ENCODE measurements at regions not wholly inside any gene's neighbourhood (a gene's known extent, or its start where the extent isn't known, plus 50 kb on each side); places are given as distances from the start of the nearest gene placed in this dataset.

- H3K27me3 ChIP-seq (ENCODE audit: low read depth, low read length), result no peaks in the 10 kb centered on the region
These were observed 953.0 kb downstream of the AMY1C start for GRCh38 chr1:104702731-104703130.

DNA sequence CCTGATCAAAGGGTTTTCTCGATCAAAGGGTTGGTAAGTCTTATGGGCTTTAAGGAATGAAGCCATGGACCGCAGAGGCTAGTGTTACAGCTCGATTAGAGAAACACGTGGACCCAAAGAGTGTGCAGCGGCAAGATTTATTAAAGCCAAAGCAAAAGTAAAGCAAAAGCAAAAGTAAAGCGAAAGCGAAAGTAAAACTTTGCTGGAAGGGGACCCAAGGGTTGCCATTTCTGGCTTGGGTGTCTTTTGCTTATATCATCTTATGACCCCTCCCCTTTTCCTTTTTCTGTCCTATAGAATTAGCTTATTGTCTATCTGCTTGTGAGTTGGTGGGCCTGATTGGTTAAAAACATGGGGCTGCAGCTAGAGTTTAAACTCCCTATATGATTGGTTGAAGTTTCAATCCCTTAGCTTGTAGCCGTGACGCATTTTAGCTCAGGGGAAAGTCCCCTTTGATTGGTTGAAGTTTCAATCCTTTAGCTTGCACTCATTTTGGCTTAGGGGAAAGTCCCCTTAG is 957.0 kb downstream of the AMY1C start:
- Histone ChIP-seq H3K27ac (ENCODE audit: low read length) (no peak overlapping the region), H3K4me3 (ENCODE audit: low read depth in 1 of 2, low read length in 2 of 2) (no peak overlapping the region), H3K9me3 (ENCODE audit: control insufficient read depth in 1 of 2, low read length in 2 of 2) (no peaks in the 10 kb centered on the region), H3K36me3 (ENCODE audit: control insufficient read depth in 1 of 2, insufficient read depth in 2 of 2, low read length in 2 of 2) (no peaks in the 10 kb centered on the region), H3K4me1 (ENCODE audit: control insufficient read depth in 1 of 2, insufficient read depth in 2 of 2, low read length in 2 of 2) (no peaks in the 10 kb centered on the region), H3K27me3 (ENCODE audit: low read depth, low read length) (no peaks in the 10 kb centered on the region)

More at GRCh38 chr1:104702731-104703130, 953.0 kb downstream of the AMY1C start:
- Histone ChIP-seq H3K4me1 (ENCODE audit: control insufficient read depth in 1 of 2, insufficient read depth in 2 of 2, low read length in 2 of 2) (no peaks in the 10 kb centered on the region), H3K4me3 (ENCODE audit: low read depth in 1 of 2, low read length in 2 of 2) (no peak overlapping the region), H3K9me3 (ENCODE audit: control insufficient read depth in 1 of 2, low read length in 2 of 2) (no peaks in the 10 kb centered on the region), H3K27ac (ENCODE audit: low read length) (no peak overlapping the region), H3K36me3 (ENCODE audit: control insufficient read depth in 1 of 2, insufficient read depth in 2 of 2, low read length in 2 of 2) (no peaks in the 10 kb centered on the region)

DNA sequence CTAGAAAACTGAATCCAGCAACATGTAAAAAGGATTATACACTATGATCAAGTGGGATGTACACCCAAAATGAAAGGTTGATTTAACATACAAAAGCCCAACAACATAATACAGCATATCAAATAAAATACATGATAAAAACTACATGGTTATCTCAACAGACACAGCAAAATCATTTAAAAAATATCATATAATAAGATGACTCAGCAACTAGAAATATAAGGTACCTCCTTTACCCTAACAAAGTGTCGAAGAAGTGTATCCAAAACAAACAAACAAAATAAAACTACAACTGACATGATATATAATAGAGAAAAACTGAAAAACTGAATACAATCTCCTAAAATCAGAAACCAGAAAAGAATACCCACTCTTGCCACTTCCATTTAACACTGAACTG is 969.1 kb downstream of the AMY1C start:
- Histone ChIP-seq H3K4me3 (ENCODE audit: low read depth in 1 of 2, low read length in 2 of 2) (no peak overlapping the region), H3K4me1 (ENCODE audit: control insufficient read depth in 1 of 2, insufficient read depth in 2 of 2, low read length in 2 of 2) (no peaks in the 10 kb centered on the region), H3K36me3 (ENCODE audit: control insufficient read depth in 1 of 2, insufficient read depth in 2 of 2, low read length in 2 of 2) (no peaks in the 10 kb centered on the region), H3K9me3 (ENCODE audit: control insufficient read depth in 1 of 2, low read length in 2 of 2) (peaks cover 0 to 3% of the 10 kb centered on the region in 2 donors), H3K27ac (ENCODE audit: low read length) (no peak overlapping the region), H3K27me3 (ENCODE audit: low read depth, low read length) (no peaks in the 10 kb centered on the region)

DNA sequence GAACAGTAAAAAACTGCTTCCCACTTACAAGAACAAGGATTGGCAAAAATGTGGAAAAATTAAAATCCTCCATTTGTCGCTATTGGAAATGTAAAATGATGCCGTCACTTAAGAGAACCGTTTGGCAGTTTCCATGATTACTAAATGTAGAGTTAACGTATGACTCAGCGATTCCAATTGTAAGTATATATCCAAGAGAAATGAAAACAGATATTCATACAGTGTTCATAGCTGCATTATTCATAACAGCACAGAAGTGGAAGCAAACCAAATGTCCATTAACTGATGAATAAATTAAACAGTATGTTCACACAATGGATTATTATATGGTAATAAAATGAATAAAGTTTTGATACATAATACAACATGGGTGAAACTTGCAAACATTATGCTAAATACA is 971.0 kb downstream of the AMY1C start:
- Histone ChIP-seq H3K27ac (ENCODE audit: low read length) (no peak overlapping the region), H3K9me3 (ENCODE audit: control insufficient read depth in 1 of 2, low read length in 2 of 2) (peaks cover 0 to 3% of the 10 kb centered on the region in 2 donors), H3K27me3 (ENCODE audit: low read depth, low read length) (no peaks in the 10 kb centered on the region), H3K36me3 (ENCODE audit: control insufficient read depth in 1 of 2, insufficient read depth in 2 of 2, low read length in 2 of 2) (no peaks in the 10 kb centered on the region), H3K4me3 (ENCODE audit: low read depth in 1 of 2, low read length in 2 of 2) (no peak overlapping the region), H3K4me1 (ENCODE audit: control insufficient read depth in 1 of 2, insufficient read depth in 2 of 2, low read length in 2 of 2) (no peaks in the 10 kb centered on the region)

- Histone ChIP-seq H3K4me1 (ENCODE audit: control insufficient read depth in 1 of 2, insufficient read depth in 2 of 2, low read length in 2 of 2) (no peaks in the 10 kb centered on the region), H3K9me3 (ENCODE audit: control insufficient read depth in 1 of 2, low read length in 2 of 2) (peaks cover 0 to 3% of the 10 kb centered on the region in 2 donors), H3K27me3 (ENCODE audit: low read depth, low read length) (no peaks in the 10 kb centered on the region), H3K4me3 (ENCODE audit: low read depth in 1 of 2, low read length in 2 of 2) (no peak overlapping the region), H3K36me3 (ENCODE audit: control insufficient read depth in 1 of 2, insufficient read depth in 2 of 2, low read length in 2 of 2) (no peaks in the 10 kb centered on the region), H3K27ac (ENCODE audit: low read length) (no peak overlapping the region)
These were observed 977.2 kb downstream of the AMY1C start for GRCh38 chr1:104726917-104727316.

GRCh38 chr1:104733866-104734265 is 984.2 kb downstream of the AMY1C start:
- no peaks in the 10 kb centered on the region for H3K27me3 ChIP-seq (ENCODE audit: low read depth, low read length)
- no peaks in the 10 kb centered on the region for H3K36me3 ChIP-seq (ENCODE audit: control insufficient read depth in 1 of 2, insufficient read depth in 2 of 2, low read length in 2 of 2)
- H3K4me3 ChIP-seq (ENCODE audit: low read depth in 1 of 2, low read length in 2 of 2), result no peak overlapping the region
- H3K9me3 ChIP-seq (ENCODE audit: control insufficient read depth in 1 of 2, low read length in 2 of 2), result no peaks in the 10 kb centered on the region
- no peak overlapping the region for H3K27ac ChIP-seq (ENCODE audit: low read length)
- no peaks in the 10 kb centered on the region for H3K4me1 ChIP-seq (ENCODE audit: control insufficient read depth in 1 of 2, insufficient read depth in 2 of 2, low read length in 2 of 2)

DNA sequence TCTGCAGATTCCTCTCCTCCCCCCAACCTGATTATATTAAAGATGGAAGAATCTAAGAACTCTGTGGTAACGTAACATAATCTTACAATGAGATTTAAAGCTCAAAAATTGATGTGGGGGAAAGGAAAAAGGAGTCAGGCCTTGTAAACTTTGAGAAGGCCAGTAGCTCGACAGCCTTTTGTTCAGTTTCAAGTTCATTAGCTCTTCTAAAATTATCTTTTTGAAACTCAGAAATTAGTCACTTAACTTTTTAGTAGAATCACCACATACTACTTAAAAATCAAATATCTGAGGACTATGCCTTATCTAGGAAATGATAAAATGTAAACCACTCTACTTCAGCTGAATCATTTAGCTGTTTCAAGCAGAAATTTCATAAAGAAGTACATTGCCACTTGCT is 996.2 kb downstream of the AMY1C start:
- Histone ChIP-seq H3K27me3 (ENCODE audit: low read depth, low read length) (no peaks in the 10 kb centered on the region), H3K4me1 (ENCODE audit: control insufficient read depth in 1 of 2, insufficient read depth in 2 of 2, low read length in 2 of 2) (no peaks in the 10 kb centered on the region), H3K4me3 (ENCODE audit: low read depth in 1 of 2, low read length in 2 of 2) (no peak overlapping the region), H3K27ac (ENCODE audit: low read length) (no peak overlapping the region), H3K9me3 (ENCODE audit: control insufficient read depth in 1 of 2, low read length in 2 of 2) (no peaks in the 10 kb centered on the region), H3K36me3 (ENCODE audit: control insufficient read depth in 1 of 2, insufficient read depth in 2 of 2, low read length in 2 of 2) (no peaks in the 10 kb centered on the region)

DNA sequence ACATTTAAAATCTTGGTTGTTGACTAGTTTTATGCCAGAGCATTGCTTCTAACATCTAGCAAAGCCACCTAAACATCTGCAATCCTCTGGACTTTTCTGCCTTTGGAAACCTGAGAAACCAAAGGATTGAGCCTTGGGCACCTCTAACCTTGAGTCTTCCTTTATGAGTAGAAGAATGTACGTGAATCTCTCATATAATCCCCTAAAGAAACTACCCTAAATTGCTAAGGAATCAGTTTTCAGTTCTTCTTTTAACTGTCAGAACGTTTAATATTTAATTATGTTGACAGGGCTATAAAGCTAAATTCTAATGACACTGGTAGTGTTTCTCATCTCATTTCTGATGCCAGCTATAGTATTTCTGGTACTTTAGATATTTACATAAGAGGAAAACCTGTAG is 997.3 kb downstream of the AMY1C start:
- Histone ChIP-seq H3K4me3 (ENCODE audit: low read depth in 1 of 2, low read length in 2 of 2) (no peak overlapping the region), H3K36me3 (ENCODE audit: control insufficient read depth in 1 of 2, insufficient read depth in 2 of 2, low read length in 2 of 2) (no peaks in the 10 kb centered on the region), H3K27me3 (ENCODE audit: low read depth, low read length) (no peaks in the 10 kb centered on the region), H3K27ac (ENCODE audit: low read length) (no peak overlapping the region), H3K4me1 (ENCODE audit: control insufficient read depth in 1 of 2, insufficient read depth in 2 of 2, low read length in 2 of 2) (no peaks in the 10 kb centered on the region), H3K9me3 (ENCODE audit: control insufficient read depth in 1 of 2, low read length in 2 of 2) (no peaks in the 10 kb centered on the region)

DNA sequence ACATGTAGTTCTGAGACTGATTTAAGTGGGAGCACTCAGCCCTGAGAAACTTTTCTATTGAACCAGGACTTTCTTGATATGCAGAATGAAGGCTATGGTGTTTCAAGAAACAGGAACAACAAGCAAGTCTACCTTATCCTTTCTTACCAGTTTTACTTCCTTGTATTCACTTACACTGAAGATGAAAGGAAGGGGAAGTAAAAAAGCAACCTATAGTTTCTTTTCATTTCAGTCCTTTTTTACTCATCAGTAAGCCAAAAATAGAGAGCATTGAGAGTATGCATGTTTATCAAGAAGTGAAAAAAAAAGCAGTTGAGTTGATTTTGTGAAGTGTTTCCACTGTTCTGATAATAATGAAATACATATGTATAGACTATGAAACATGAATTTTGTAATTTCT is 1010.3 kb downstream of the AMY1C start:
- Histone ChIP-seq H3K9me3 (ENCODE audit: control insufficient read depth in 1 of 2, low read length in 2 of 2) (no peaks in the 10 kb centered on the region), H3K4me1 (ENCODE audit: control insufficient read depth in 1 of 2, insufficient read depth in 2 of 2, low read length in 2 of 2) (no peaks in the 10 kb centered on the region), H3K27me3 (ENCODE audit: low read depth, low read length) (no peaks in the 10 kb centered on the region), H3K36me3 (ENCODE audit: control insufficient read depth in 1 of 2, insufficient read depth in 2 of 2, low read length in 2 of 2) (no peaks in the 10 kb centered on the region), H3K27ac (ENCODE audit: low read length) (no peak overlapping the region), H3K4me3 (ENCODE audit: low read depth in 1 of 2, low read length in 2 of 2) (no peak overlapping the region)

DNA sequence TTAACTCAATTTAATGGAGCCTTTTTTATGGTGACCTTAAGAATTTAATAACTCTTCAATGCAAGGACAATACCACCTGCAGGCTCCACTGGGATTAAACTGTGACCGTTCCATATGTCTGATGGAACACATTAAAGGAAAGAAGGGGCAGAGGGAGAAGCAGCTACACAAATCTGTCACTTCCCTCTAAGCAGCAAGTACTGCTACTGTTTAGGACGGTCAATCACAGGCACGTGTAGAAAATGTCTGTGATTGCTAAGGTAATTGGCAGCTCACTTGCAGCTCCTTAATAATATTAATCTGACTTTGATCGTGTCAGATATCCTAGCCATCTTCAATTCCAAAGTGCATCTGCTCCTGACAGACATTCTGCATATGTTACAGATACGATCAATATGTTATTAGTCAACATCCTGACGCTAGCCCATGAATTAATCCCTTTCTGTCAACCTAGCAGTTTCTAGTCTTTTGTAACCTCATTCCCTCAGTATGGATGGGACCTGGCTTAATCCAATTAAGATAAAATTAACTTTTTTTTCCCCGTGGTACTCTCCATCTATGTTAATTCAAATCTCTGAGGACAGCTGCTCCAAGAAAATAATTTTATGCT is 1012.4 kb downstream of the AMY1C start:
- Histone ChIP-seq H3K27ac (ENCODE audit: low read length) (no peak overlapping the region), H3K27me3 (ENCODE audit: low read depth, low read length) (no peaks in the 10 kb centered on the region), H3K9me3 (ENCODE audit: control insufficient read depth in 1 of 2, low read length in 2 of 2) (no peaks in the 10 kb centered on the region), H3K4me3 (ENCODE audit: low read depth in 1 of 2, low read length in 2 of 2) (no peak overlapping the region), H3K4me1 (ENCODE audit: control insufficient read depth in 1 of 2, insufficient read depth in 2 of 2, low read length in 2 of 2) (no peaks in the 10 kb centered on the region), H3K36me3 (ENCODE audit: control insufficient read depth in 1 of 2, insufficient read depth in 2 of 2, low read length in 2 of 2) (no peaks in the 10 kb centered on the region)

DNA sequence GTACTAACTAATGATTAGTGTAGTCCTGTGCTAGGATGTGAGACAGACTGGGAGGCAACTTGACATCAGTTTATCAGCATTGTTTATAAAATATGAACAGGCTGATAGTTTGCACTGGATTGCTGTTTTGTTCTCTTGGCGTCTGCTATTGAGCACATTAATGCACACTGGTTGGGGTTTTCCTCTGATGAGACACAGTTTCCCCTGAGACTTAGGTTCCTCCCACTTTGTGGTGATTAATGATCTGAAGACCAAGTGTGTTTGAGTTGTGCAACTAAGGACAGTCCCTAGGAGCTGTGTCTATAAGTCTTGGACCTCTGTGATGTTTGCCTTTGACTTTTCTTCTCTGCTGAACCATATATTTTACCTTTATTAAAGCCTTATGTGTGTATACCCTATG is 1015.4 kb downstream of the AMY1C start:
- H3K9me3 ChIP-seq (ENCODE audit: control insufficient read depth in 1 of 2, low read length in 2 of 2), result no peaks in the 10 kb centered on the region
- no peaks in the 10 kb centered on the region for H3K4me1 ChIP-seq (ENCODE audit: control insufficient read depth in 1 of 2, insufficient read depth in 2 of 2, low read length in 2 of 2)
- H3K27me3 ChIP-seq (ENCODE audit: low read depth, low read length), result no peaks in the 10 kb centered on the region
- H3K4me3 ChIP-seq (ENCODE audit: low read depth in 1 of 2, low read length in 2 of 2), result no peak overlapping the region
- H3K27ac ChIP-seq (ENCODE audit: low read length), result no peak overlapping the region
- H3K36me3 ChIP-seq (ENCODE audit: control insufficient read depth in 1 of 2, insufficient read depth in 2 of 2, low read length in 2 of 2), result no peaks in the 10 kb centered on the region

DNA sequence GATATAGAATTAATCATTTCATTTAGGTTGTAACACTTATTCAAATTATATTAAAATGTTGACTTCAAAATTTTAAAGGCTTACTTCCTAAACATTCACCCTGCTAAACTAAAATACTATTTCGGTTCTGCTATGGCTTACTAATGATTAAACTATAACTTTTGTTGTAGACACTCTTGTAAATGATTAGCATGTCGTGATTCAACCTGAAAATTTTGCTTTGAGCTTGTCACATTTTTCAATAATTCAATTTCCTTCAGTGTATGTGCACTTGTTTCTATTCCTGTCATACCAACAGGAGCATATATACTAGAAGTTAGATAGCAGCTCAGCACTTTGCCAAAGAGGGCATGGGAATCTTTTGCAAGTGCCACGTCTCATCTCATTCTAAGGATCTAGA is 1018.8 kb downstream of the AMY1C start:
- Histone ChIP-seq H3K4me3 (ENCODE audit: low read depth in 1 of 2, low read length in 2 of 2) (no peak overlapping the region), H3K36me3 (ENCODE audit: control insufficient read depth in 1 of 2, insufficient read depth in 2 of 2, low read length in 2 of 2) (no peaks in the 10 kb centered on the region), H3K27me3 (ENCODE audit: low read depth, low read length) (no peaks in the 10 kb centered on the region)

More for the DNA sequence above, 1018.8 kb downstream of the AMY1C start:
- Histone ChIP-seq H3K9me3 (ENCODE audit: control insufficient read depth in 1 of 2, low read length in 2 of 2) (no peaks in the 10 kb centered on the region), H3K27ac (ENCODE audit: low read length) (no peak overlapping the region), H3K4me1 (ENCODE audit: control insufficient read depth in 1 of 2, insufficient read depth in 2 of 2, low read length in 2 of 2) (no peaks in the 10 kb centered on the region)
